ENCODE measurements at regions not wholly inside any gene's neighbourhood (a gene's known extent, or its start where the extent isn't known, plus 50 kb on each side); places are given as distances from the start of the nearest gene placed in this dataset.

- Mint-ChIP-seq H3K4me3 (no peak overlapping the region), H3K9me3 (no peaks in the 10 kb centered on the region), H3K36me3 (no peaks in the 10 kb centered on the region), H3K27me3 (ENCODE audit: low read depth) (no peaks in the 10 kb centered on the region), H3K4me1 (peaks cover 17% of the 10 kb centered on the region), H3K27ac (peak overlapping the region; percentile 41)
- no peak for TF ChIP-seq CTCF (IDR thresholded peaks at IDR 0.05; ENCODE audit: unreplicated experiment)
- DNase-seq (ENCODE audit: low spot score in 2 of 2, unreplicated experiment in 2 of 2): no peak
These were observed 132.8 kb upstream of the TAF11L2 start for GRCh38 chr5:17364987-17365810.

- DNase-seq (ENCODE audit: low spot score in 2 of 2, unreplicated experiment in 2 of 2): no peak
- H3K27me3 Mint-ChIP-seq (ENCODE audit: low read depth): no peaks in the 10 kb centered on the region
These were observed 132.3 kb upstream of the TAF11L2 start for GRCh38 chr5:17365811-17366138.

GRCh38 chr5:17367256-17367840 is 130.7 kb upstream of the TAF11L2 start:
- Mint-ChIP-seq H3K27ac (no peak overlapping the region), H3K36me3 (no peaks in the 10 kb centered on the region), H3K9me3 (no peaks in the 10 kb centered on the region), H3K4me1 (peaks cover 4% of the 10 kb centered on the region), H3K27me3 (ENCODE audit: low read depth) (no peaks in the 10 kb centered on the region), H3K4me3 (no peak overlapping the region)
- no peak for TF ChIP-seq CTCF (IDR thresholded peaks at IDR 0.05; ENCODE audit: unreplicated experiment)
- no peak for DNase-seq (ENCODE audit: low spot score in 2 of 2, unreplicated experiment in 2 of 2)

More at GRCh38 chr5:17365811-17366138, 132.3 kb upstream of the TAF11L2 start:
- no peak overlapping the region for H3K4me3 Mint-ChIP-seq
- H3K27ac Mint-ChIP-seq: no peak overlapping the region
- H3K4me1 Mint-ChIP-seq: peaks cover 11% of the 10 kb centered on the region
- no peak for TF ChIP-seq CTCF (IDR thresholded peaks at IDR 0.05; ENCODE audit: unreplicated experiment)
- no peaks in the 10 kb centered on the region for H3K36me3 Mint-ChIP-seq
- H3K9me3 Mint-ChIP-seq: no peaks in the 10 kb centered on the region

- no peak overlapping the region for H3K4me3 Mint-ChIP-seq
- no peaks in the 10 kb centered on the region for H3K36me3 Mint-ChIP-seq
- TF ChIP-seq CTCF (IDR thresholded peaks at IDR 0.05; ENCODE audit: unreplicated experiment): no peak
- DNase-seq (ENCODE audit: low spot score in 2 of 2, unreplicated experiment in 2 of 2): no peak
- H3K27ac Mint-ChIP-seq: peak overlapping the region; percentile 18
- H3K27me3 Mint-ChIP-seq (ENCODE audit: low read depth): no peaks in the 10 kb centered on the region
- H3K4me1 Mint-ChIP-seq: peaks cover 19% of the 10 kb centered on the region
- H3K9me3 Mint-ChIP-seq: no peaks in the 10 kb centered on the region
These were observed 127.4 kb upstream of the TAF11L2 start for GRCh38 chr5:17370651-17371050.

- Mint-ChIP-seq H3K36me3 (no peaks in the 10 kb centered on the region), H3K4me1 (peaks cover 27% of the 10 kb centered on the region), H3K27me3 (ENCODE audit: low read depth) (no peaks in the 10 kb centered on the region), H3K9me3 (no peaks in the 10 kb centered on the region), H3K27ac (no peak overlapping the region), H3K4me3 (no peak overlapping the region)
- DNase-seq (ENCODE audit: low spot score in 2 of 2, unreplicated experiment in 2 of 2): no peak
- TF ChIP-seq CTCF (IDR thresholded peaks at IDR 0.05; ENCODE audit: unreplicated experiment): no peak
These were observed 124.6 kb upstream of the TAF11L2 start for GRCh38 chr5:17373406-17373805.

Data from mesothelial cell of epicardium (in vitro differentiated cells).